Keratinocyte (primary cell): ENCODE measurements at regions not wholly inside any gene's neighbourhood (a gene's known extent, or its start where the extent isn't known, plus 50 kb on each side); places are given as distances from the start of the nearest gene placed in this dataset.

Experiments
- CTCF ChIP-seq, 3 experiments: IDR thresholded peaks in 1 of 3; conservative IDR thresholded peaks in 1 of 3; optimal IDR thresholded peaks in 1 of 3; 2 replicates in 2 of 3; 3 replicates in 1 of 3; pipeline versions ENCODE3 to v1.5.1; 2011; ENCODE audit warnings: low read length in 3 of 3, mild to moderate bottlenecking in 3 of 3, moderate library complexity in 2 of 3, control low read depth in 1 of 3, inconsistent platforms in 1 of 3; ENCODE audit not compliant: insufficient read depth in 2 of 3; ENCODE audit errors: extremely low read depth in 1 of 3
- EZH2 ChIP-seq: IDR thresholded peaks from one replicate; pipeline ENCODE4 v1.6.1; 2012; ENCODE audit warnings: inconsistent platforms, mild to moderate bottlenecking, low read length, moderate library complexity

- TF ChIP-seq CTCF (optimal IDR thresholded peaks at IDR 0.05 in 1 of 3, IDR thresholded peaks at IDR 0.05 in 1 of 3, conservative IDR thresholded peaks at IDR 0.05 in 1 of 3; ENCODE audit: extremely low read depth in 1 of 3, insufficient read depth in 2 of 3, low read length in 3 of 3) (no peak), EZH2 (no peak)
Observed at GRCh38 chr3:164393171-164393570, 685.1 kb downstream of the SI start.
